Left colon (tissue), 2 donors: ENCODE measurements at regions not wholly inside any gene's neighbourhood (a gene's known extent, or its start where the extent isn't known, plus 50 kb on each side); places are given as distances from the start of the nearest gene placed in this dataset.

Experiments used
- ATAC-seq: fragments of 200-7000 bp; cut with Tn5 transposase; one replicate; pipeline ENCODE4 v1.9.1; 2020; ENCODE audit warnings: mild to moderate bottlenecking, moderate library complexity
- DNase-seq, 2 donors: peaks; one replicate each; pipeline ENCODE4 v3.0.0-alpha.2; 2020
- intact Hi-C, 2 donors: fragments of 100-400 bp; cut with DNase I in 1 of 2; cut with micrococcal nuclease in 1 of 2; formaldehyde crosslinking; loops; one replicate each; pipeline versions ENCODE4 v1.11.2 to v1.14.0; 2022; cut with DNase I, micrococcal nuclease
- donor health status: DM: no; HTN: no; CAD: no.
- donor health status: DM: yes; HTN: yes; CAD: no.

GRCh38 chr12:60107992-60108391 lies 512.2 kb downstream of the SLC16A7 start:
- DNase-seq (no peak), ATAC-seq (no peak)
- intact Hi-C loops: no loop called here

GRCh38 chr12:60112063-60112462 lies 516.2 kb downstream of the SLC16A7 start:
- intact Hi-C loops: no loop called here
- no peak for DNase-seq
- no peak for ATAC-seq

DNA sequence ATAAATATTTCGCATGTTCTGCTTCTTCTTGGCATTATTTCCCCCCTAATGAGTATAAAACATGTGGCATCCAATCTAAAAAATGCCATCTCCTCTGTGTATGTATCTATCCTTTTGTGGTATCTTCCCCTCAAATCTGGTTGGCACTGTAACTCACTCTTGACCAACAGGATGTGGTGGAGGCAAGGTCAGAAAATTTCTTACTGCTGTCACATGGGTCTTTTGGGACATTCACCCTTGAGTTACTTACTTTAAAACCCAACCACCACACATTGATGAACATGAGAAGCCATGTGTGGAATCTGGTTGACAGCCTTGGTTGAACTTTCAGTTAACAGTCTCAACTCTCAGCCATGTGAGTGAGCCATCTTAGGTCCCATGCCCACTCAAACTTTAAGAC lies 516.9 kb downstream of the SLC16A7 start:
- DNase-seq: no peak
- intact Hi-C loops: no loop called here
- no peak for ATAC-seq

- DNase-seq: no peak
- intact Hi-C loops: no loop called here
- ATAC-seq: no peak
Observed at GRCh38 chr12:60114169-60114568, 518.3 kb downstream of the SLC16A7 start.

DNA sequence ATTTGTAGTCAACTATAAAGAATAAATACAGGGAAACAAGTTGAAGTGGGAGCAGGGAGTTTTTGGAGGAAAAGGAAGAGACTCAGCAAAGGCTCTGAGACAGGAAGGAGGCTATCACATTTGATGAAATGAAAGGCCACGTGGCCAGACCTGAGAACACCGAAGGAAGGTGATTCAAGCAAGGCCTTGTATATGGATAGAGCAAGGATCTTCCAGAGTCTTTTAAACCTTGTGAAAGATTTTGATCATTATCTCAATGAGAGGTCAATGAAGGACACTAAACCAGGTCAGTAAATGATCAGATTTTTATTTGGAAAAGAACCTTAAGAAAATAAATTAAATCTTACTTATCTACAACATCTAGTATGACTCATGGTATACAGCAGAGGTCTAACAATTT lies 523.5 kb downstream of the SLC16A7 start:
- no peak for DNase-seq
- intact Hi-C loops: no loop called here
- no peak for ATAC-seq

GRCh38 chr12:60120199-60120598 lies 524.4 kb downstream of the SLC16A7 start:
- no peak for ATAC-seq
- DNase-seq: no peak
- intact Hi-C loops: no loop called here

DNA sequence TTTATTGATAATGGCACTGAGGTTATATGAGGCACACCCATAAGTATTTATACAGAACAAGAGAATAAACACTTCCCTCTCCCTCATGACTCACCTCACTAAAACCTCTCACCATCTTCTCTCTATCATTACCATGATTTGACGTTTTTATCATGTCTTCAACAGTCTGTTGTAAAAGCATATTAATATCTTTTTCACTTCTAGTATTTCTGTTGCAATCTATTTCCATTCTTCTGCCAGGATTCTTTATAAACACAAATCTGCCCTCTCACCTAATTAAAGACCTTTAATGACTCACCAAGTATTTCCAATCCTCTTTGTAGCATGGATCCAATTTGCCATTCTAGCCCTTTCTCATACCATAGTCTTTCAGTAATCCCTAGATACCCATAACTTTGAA lies 527.7 kb downstream of the SLC16A7 start:
- DNase-seq: no peak
- ATAC-seq: no peak
- intact Hi-C loops: no loop called here

DNA sequence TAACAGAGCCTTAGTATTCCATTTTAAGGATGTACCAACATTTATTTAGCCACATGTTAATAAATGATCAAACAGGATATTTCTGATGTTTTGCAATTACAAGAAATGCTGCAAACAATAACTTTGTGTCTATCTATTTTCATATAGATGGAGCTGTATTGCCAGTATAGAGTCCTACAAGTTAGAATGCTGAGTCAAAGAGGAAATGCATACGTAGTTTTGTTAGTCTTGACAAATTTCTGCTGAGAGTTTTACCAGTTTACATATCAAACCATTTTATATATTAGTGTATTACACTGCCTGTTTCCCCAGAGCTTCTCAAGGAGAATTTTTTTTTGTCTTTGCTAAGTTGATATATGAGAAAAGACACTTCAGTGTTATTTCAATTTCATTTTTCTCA lies 541.7 kb downstream of the SLC16A7 start:
- intact Hi-C loops: no loop called here
- DNase-seq: no peak
- no peak for ATAC-seq

DNA sequence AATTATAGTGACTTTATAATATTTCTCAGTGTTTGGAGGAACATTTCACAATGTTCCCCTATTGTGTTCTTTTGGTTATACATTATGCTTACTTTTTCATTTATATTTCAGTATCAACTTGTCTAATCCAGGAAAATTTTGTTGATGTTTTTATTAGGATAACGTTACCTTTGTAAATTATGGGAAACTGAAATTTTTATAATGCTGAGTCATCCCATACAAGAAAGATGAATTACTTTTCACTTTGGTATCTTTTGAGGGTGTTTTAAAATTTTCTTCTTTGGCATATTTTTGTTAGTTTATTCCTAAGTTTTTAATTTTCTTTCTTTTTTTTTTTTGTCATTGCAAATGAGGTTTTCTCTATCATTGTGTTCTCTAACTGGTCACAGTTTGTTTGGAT lies 542.7 kb downstream of the SLC16A7 start:
- no peak for ATAC-seq
- no peak for DNase-seq
- intact Hi-C loops: no loop called here

GRCh38 chr12:60144395-60144794 lies 548.6 kb downstream of the SLC16A7 start:
- intact Hi-C loops: no loop called here
- ATAC-seq: no peak
- DNase-seq: no peak

GRCh38 chr12:60148109-60148508 lies 552.3 kb downstream of the SLC16A7 start:
- intact Hi-C loops: no loop called here
- DNase-seq (no peak), ATAC-seq (no peak)

DNA sequence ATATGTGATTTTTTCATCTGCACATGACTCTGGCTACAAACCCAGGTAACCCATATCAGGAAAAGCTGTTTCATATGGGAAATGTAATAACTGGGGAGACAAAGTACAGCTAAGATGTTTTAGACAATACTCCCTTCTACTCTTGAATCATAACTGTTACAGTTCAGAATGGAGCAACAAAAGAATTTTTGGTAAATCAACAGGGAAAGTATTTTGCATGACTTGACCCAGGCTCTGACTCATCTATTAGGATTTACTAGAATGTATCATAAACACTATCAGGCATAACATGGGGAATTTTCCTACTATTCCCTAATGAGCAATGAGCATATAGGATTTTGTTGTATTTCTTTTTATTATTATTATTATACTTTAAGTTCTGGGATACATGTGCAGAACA lies 553.0 kb downstream of the SLC16A7 start:
- ATAC-seq (no peak), DNase-seq (no peak)
- intact Hi-C loops: no loop called here

- ATAC-seq: no peak
Observed at GRCh38 chr12:60152756-60153155, 556.9 kb downstream of the SLC16A7 start.

GRCh38 chr12:60159761-60160160 lies 563.9 kb downstream of the SLC16A7 start:
- DNase-seq: no peak
- intact Hi-C loops: no loop called here

More at GRCh38 chr12:60152756-60153155, 556.9 kb downstream of the SLC16A7 start:
- intact Hi-C loops: no loop called here
- DNase-seq: no peak

DNA sequence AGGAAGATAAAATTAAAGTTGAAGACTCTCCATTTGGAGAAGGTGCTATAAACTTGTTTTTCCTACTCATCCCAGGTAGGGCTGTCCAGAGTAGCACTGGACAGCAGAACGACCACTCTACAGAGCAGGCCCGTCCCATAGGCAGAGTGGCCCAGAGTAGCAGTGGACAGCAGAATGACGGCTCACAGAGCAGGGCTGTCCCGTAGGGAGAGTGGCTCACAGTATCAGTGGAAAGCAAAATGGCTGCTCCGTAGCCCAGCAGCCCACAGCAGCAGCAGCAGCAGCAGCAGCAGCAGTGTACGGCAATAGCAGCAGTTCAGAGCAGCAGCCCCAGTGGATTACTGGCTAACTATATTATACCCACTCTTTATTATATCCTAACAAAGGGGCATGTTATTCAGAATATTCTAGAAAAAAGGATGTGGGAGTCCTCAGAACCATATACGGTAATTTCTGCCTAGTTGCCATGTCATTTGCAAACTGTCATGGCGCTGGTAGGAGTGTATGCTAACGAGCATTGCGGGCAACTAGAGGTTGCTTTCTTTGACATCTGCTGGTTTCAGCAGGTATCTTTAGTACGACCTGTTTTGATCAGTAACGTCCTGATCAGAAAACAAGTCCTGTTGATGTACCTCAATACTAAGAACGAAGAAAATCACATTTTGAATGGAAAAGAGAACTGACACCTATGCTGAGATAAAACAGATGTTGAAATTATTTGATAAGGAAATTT lies 567.3 kb downstream of the SLC16A7 start:
- intact Hi-C loops: no loop called here
- DNase-seq: no peak
- no peak for ATAC-seq

More at GRCh38 chr12:60159761-60160160, 563.9 kb downstream of the SLC16A7 start:
- no peak for ATAC-seq

DNA sequence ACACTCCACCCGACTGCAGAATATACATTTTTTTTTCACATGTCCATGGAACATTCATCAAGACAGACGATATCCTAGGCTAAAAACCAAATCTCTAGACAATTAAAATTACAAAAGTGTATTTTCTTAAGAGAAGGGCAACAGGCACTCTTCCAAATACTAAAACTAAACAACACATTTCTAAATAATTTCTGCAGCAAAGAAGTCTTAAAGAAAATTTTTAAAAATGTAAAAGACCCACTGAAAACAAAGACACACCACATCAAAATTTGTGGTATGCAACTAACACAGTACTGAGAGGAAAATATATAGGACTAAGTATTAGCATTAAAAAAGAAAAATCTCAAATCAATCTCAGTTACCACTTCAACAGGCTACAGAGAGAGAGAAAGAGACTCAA lies 570.0 kb downstream of the SLC16A7 start:
- DNase-seq: no peak
- intact Hi-C loops: no loop called here
- ATAC-seq: no peak

- intact Hi-C loops: no loop called here
- no peak for DNase-seq
- ATAC-seq: no peak
Observed at GRCh38 chr12:60168441-60168840, 572.6 kb downstream of the SLC16A7 start.

- intact Hi-C loops: no loop called here
- no peak for ATAC-seq
- DNase-seq: no peak
Observed at GRCh38 chr12:60169904-60170303, 574.1 kb downstream of the SLC16A7 start.

DNA sequence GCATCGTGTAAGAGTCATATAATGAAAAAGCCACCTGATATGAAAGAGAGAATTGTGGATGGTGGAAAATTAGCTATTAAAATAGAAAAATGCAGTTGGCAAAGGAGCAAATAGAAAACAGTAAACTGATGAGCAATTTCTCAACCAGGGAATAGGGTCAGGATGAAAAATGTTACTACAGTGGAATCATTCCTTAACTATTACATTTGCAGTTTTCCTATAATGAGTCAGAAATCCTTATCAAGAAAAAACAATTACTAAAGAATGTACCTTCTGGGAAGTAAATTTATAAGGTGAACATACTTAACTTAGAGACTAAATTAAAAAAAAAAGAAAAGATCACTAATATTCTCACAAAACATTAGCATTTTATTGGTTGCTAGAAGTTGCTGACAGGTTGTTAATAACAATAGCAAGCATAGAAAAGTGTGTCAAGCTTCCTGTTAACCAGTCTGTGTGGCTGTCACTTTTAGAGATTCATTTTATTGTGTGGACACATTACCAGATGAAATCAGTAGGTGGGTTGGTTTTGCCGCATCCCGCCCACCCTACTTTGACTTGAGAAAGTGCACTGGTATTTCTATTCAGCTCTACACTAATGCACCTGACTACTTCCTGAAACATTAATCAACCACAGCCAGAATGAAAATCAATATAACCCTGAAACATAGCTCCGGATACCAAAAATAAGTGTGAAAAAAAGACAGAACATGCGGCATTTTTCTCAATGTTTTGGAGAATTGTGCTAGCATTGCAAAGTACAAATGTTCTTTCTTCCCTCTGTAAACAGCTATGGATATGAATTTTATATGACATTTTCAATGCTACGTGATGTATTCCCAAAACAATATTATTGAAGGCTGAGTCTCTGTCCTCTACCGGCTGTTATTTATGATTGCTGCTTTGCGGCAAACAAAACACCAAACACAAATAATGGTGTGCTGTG lies 576.7 kb downstream of the SLC16A7 start:
- DNase-seq: no peak
- ATAC-seq: no peak
- intact Hi-C loops: no loop called here
